HG03378 (cell line): ENCODE measurements at regions not wholly inside any gene's neighbourhood (a gene's known extent, or its start where the extent isn't known, plus 50 kb on each side); places are given as distances from the start of the nearest gene placed in this dataset.
"Not testable (repeated sequence)": the region's sequence is repeated elsewhere in the genome, so short reads cannot be mapped to it uniquely, and the experiment has no call there.

Experiments
- ATAC-seq: cut with Tn5 transposase; IDR thresholded peaks from one replicate; pipeline ENCODE4 v1.9.1; 2021; ENCODE audit warnings: mild to moderate bottlenecking, moderate library complexity; ENCODE audit not compliant: unreplicated experiment

GRCh38 chr20:7147220-7147601, 379.7 kb downstream of the BMP2 start:
- no peak for ATAC-seq

- ATAC-seq = no peak
These were observed 384.4 kb downstream of the BMP2 start for GRCh38 chr20:7151676-7152470.

- ATAC-seq = no peak
These were observed 387.8 kb downstream of the BMP2 start for GRCh38 chr20:7155282-7155681.

- ATAC-seq = no peak
These were observed 388.3 kb downstream of the BMP2 start for GRCh38 chr20:7155794-7156193.

GRCh38 chr20:7159903-7160302, 392.4 kb downstream of the BMP2 start:
- no peak for ATAC-seq

GRCh38 chr20:7161690-7162089, 394.2 kb downstream of the BMP2 start:
- no peak for ATAC-seq

- ATAC-seq = no peak
These were observed 404.4 kb downstream of the BMP2 start for GRCh38 chr20:7171911-7172310.

- ATAC-seq = no peak
These were observed 407.1 kb downstream of the BMP2 start for GRCh38 chr20:7174554-7174953.

- ATAC-seq = not testable (repeated sequence)
These were observed 408.3 kb downstream of the BMP2 start for GRCh38 chr20:7175827-7176226.

- ATAC-seq = no peak
These were observed 410.5 kb downstream of the BMP2 start for GRCh38 chr20:7178004-7178403.

GRCh38 chr20:7180256-7181045, 413.0 kb downstream of the BMP2 start:
- no peak for ATAC-seq

GRCh38 chr20:7189231-7189630, 421.7 kb downstream of the BMP2 start:
- ATAC-seq = no peak

- no peak for ATAC-seq
These were observed 426.2 kb downstream of the BMP2 start for GRCh38 chr20:7193681-7194080.

- ATAC-seq = no peak
These were observed 428.2 kb downstream of the BMP2 start for GRCh38 chr20:7195704-7196103.

- no peak for ATAC-seq
These were observed 429.0 kb downstream of the BMP2 start for GRCh38 chr20:7196481-7196880.

GRCh38 chr20:7199861-7200260, 432.4 kb downstream of the BMP2 start:
- ATAC-seq = no peak

GRCh38 chr20:7207186-7207798, 439.8 kb downstream of the BMP2 start:
- no peak for ATAC-seq

GRCh38 chr20:7210910-7211309, 443.4 kb downstream of the BMP2 start:
- no peak for ATAC-seq

- no peak for ATAC-seq
These were observed 446.7 kb downstream of the BMP2 start for GRCh38 chr20:7214081-7214740.

GRCh38 chr20:7217606-7218005, 450.1 kb downstream of the BMP2 start:
- no peak for ATAC-seq

GRCh38 chr20:7220755-7221154, 453.3 kb downstream of the BMP2 start:
- ATAC-seq = no peak
